GM20431 (cell line): ENCODE measurements at regions not wholly inside any gene's neighbourhood (a gene's known extent, or its start where the extent isn't known, plus 50 kb on each side); places are given as distances from the start of the nearest gene placed in this dataset.
"Not testable (repeated sequence)": the region's sequence is repeated elsewhere in the genome, so short reads cannot be mapped to it uniquely, and the experiment has no call there.

Experiments
- in situ Hi-C: fragments of 300-500 bp; cut with MseI, MboI; formaldehyde crosslinking; loops from one replicate; pipeline ENCODE4 v1.15.0; 2020; ENCODE audit warnings: low sequenced_read_pairs; ENCODE audit not compliant: unreplicated experiment

- in situ Hi-C loops, result no loop called here
Measured at GRCh38 chr11:82004537-82005213, 729.0 kb downstream of the FAM181B start.

DNA sequence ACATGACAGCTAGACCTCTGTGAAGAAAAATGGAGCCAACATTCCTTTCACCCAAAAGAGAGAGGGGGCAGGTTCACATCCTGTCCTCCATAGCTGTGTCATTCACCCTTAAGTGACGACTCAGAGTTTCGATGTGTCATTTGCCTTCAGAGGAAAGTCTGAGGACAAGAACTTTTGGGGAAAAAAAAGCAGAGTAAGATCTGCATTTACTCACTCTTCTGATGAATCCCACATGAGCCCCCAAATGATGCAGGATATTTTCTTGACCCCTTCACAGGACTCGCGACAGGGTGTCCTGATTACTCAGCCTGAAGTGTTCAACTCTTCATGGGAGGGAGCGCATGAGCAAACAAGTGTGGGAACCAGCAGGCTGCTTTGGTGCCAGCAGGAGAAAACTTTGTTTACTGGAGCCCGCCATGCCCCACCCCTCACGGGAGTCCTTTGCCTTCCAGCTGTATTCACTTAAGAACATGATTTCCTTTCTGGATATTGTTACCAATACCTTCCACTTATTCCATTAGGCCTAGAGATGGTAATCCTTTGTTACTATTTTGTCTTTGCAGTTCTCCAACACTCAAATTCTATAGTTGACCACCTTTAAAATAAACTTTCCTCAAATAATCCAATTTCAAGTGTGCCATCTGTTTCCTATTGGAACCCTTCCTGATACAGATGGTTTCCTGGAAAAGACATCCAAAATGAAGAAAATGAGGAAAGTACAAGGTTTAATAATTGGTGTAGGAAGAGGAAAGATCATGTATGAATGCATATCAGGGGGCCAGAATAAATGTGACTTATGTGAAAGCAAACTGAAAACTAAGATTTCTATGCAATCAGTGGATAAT, 729.8 kb downstream of the FAM181B start:
- in situ Hi-C loops, result no loop called here

- in situ Hi-C loops, result no loop called here
Measured at GRCh38 chr11:82003024-82003423, 730.6 kb downstream of the FAM181B start.

GRCh38 chr11:81995889-81996288, 737.8 kb downstream of the FAM181B start:
- in situ Hi-C loops, result no loop called here

DNA sequence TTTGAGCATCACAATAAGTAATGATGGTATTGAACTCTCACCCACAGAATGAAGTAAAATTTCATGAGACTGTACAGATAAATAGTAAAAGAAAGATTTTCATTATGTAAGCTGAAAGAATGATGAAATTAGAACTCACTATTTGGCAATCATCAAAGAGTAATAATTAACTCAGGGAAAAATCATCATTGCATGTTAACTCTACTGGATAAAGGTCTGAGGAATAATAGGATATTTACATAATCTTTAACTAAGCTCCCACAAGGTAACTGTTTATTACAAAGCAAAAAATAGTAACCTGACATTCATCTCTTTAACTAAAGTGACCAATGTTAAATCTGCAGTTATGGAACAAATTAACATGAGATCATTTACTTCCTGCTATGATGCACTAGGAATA, 739.9 kb downstream of the FAM181B start:
- in situ Hi-C loops, result no loop called here

GRCh38 chr11:81990659-81991443, 742.8 kb downstream of the FAM181B start:
- in situ Hi-C loops, result no loop called here

DNA sequence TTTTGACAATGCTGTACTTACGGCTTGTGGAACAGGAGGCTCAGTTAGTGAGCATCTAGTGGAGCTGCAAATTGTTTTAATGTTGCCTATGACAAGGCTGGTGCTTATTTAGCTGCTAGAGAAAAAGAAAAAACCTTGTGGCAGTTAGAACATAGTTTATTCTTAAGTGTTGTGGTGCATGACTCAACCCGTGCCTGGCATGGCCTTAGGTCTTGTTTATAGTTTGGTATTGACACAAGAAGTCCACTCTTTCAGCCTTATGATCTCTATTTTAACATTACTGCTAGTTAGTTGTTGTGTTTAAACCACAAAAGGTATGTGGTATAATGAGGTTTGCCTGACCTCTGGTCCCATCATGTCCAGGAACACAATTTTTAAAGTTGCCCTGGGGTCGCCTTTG, 744.6 kb downstream of the FAM181B start:
- in situ Hi-C loops, result no loop called here

DNA sequence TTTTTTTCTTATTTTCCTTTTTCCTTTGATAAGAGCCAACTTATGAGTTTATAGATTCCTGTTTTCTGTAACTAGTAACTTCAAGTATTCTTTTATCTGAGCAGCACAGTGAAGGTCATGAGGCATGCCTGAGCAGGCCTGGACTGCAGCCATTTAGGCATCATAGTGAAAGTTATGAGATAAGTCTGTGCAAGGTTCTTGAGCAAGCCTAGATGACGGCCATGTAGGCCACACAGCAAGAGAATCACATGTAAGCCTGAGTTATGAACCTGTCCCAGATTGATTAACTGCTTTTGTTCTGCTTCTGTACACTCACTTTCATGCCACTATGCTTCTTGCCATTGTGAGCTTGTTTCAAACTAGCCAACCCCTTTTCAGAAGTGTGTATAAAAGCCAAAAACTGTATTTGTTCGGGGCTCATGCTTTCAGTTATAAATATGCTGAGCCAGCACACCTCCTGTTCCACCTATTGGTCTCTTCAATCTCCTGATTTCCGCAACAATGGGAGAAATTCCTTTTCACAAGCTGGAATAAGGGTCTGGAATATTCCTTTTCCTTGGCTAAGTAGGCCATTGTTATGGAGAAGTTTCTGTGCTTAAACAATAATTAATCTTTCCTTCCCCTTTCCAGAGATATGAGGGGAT, 745.7 kb downstream of the FAM181B start:
- in situ Hi-C loops, result no loop called here

DNA sequence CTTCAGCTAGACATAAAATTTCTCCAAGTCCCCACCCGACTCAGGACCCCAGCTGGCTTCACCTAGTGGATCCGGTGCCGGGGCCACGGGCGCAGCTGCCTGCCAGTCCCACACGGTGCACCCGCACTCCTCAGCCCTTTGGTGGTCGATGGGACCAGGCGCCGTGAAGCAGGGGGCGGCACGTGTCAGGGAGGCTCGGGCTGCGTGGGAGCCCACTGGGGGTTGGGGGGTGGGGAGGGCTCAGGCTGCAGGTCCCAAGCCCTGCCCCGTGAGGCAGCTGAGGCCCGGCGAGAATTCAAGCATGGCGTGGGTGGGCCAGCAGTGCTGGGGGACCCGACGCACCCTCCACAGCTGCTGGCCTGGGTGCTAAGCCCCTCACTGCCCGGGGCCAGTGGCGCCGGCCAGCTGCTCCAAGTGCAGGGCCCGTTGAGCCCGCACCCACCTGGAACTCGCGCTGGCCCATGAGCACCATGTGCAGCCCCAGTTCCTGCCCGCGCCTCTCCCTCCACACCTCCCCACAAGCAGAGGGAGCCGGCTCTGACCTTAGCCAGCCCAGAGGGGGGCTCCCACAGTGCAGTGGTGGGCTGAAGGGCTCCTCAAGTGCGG, 747.0 kb downstream of the FAM181B start:
- in situ Hi-C loops, result no loop called here

- in situ Hi-C loops, result no loop called here
Measured at GRCh38 chr11:81979448-81979847, 754.2 kb downstream of the FAM181B start.

- in situ Hi-C loops, result no loop called here
Measured at GRCh38 chr11:81975261-81975900, 758.3 kb downstream of the FAM181B start.

DNA sequence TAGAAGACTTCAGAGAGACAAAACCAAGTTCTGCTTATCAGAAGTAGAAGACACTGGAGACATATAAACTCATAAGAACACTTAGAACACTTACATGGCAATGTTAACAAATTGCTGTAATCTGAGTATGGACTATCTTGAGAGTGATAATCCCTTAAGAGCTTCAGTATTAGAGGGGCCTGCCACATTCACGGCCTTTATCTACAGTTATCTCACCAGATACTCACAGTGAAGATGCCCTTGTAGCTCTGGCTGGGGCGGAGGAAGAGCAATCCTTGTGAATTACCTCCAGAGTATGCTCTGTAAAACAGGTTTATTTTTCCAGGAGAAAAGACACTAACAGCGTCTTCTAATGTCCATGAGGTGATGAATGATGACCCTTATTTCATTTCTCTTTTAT, 762.8 kb downstream of the FAM181B start:
- in situ Hi-C loops, result no loop called here

DNA sequence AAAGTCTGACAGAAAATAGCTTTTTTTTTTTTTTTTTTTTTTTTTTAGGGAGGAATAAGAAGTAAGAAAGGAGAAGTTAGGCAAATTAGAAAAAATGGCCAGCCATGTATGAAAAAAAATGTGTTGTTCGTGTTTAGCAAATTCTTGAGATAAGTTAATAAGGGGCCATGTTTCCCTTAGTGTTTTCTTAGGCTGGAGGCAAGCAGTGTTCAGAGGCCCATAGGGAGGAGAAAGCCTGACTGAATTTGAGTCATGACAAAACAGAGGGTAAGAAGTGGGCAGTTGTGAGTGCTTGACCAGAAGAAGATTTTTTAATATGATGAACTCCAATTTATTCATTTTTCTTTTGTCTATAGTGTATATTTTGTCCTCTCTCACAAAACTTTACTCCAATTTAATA, 766.4 kb downstream of the FAM181B start:
- in situ Hi-C loops, result no loop called here

- in situ Hi-C loops, result no loop called here
Measured at GRCh38 chr11:81966340-81966739, 767.3 kb downstream of the FAM181B start.

DNA sequence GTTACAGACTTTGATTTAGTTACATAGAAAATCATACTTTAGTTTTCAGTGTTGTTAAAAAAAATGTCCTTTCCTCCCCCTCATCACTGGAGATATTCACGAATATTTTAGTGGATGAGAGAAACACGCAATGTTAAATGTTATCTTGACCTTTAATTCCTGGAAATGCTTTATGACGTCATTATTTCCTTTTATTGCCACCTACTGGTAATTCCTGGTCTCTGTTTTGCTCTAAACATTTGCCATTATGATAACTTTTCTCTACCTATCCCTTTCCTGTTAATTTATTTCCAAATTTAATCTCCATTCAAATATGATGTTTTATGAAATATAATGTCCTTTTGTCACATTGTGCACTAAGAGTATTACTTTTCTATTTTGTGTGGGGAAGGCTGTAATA, 770.6 kb downstream of the FAM181B start:
- in situ Hi-C loops, result no loop called here

- in situ Hi-C loops, result no loop called here
Measured at GRCh38 chr11:81960443-81960842, 773.2 kb downstream of the FAM181B start.

DNA sequence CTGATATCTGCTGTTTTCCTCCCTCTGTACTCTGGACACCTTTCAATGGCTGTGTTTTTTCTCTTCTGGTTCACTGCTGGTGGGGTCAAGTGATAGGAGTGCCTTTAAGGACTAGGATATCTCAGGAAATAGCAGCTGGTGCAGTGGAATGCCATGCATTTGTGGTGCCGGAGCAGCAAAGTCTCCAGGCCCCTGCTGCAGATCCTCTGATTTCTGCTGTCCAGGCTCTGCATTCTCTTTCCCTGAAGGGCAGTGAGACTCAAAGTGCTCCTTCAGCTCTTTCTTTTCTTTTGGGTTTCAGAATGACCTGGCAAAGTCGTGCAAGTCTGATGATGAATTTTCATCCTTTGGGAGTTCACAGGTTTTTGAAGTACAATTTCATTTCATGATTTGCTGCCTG, 774.3 kb downstream of the FAM181B start:
- in situ Hi-C loops, result no loop called here

DNA sequence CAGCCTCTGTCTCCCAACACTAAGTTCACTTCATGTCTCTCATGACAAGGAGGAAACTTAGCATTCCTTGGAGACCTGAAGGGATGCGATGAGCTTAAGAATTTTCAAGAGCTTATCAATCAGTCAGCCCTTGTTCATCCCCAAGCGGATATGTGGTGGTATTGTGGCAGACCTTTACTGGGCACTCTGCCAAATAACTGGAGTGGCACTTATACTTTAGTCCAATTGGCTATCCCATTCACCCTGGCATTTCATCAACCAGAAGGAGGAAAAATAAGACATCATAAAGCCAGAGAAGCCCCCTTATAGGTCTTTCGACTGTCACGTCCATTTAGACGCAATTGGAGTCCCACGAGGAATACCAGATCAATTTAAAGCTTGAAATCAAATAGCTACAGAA, 779.4 kb downstream of the FAM181B start:
- in situ Hi-C loops, result not testable (repeated sequence)

DNA sequence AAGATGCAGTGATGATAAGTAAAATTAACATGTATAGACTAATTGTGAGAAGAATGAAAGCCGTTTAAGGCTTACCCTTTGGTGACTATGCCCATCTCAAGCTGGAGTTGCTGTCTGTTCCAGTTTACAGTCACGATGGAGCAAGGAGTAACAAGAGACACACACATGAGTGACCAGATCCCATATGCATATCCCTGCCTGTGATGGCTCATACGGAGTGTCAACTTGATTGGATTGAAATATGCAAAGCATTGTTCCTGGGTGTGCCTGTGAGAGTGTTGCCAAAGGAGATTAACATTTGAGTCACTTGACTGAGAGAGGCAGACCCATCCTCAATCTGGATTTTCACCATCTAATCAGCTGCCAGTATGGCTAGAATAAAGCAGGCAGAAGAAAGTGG, 786.8 kb downstream of the FAM181B start:
- in situ Hi-C loops, result no loop called here

GRCh38 chr11:81942646-81943045, 791.0 kb downstream of the FAM181B start:
- in situ Hi-C loops, result no loop called here
